ENCODE measurements at regions not wholly inside any gene's neighbourhood (a gene's known extent, or its start where the extent isn't known, plus 50 kb on each side); places are given as distances from the start of the nearest gene placed in this dataset.

GRCh38 chr19:5205937-5206750 lies 134.5 kb downstream of the PTPRS start:
- DNase-seq (ENCODE audit: extremely low read depth, low read depth), result no peak
- no peak overlapping the region for H3K4me3 ChIP-seq (replicated peaks; ENCODE audit: low read depth, low read length)
- no peak for TF ChIP-seq CTCF (IDR thresholded peaks at IDR 0.05; ENCODE audit: low read depth, low read length, missing control alignments)

GRCh38 chr19:5205381-5205780 lies 135.2 kb downstream of the PTPRS start:
- H3K4me3 ChIP-seq (replicated peaks; ENCODE audit: low read depth, low read length), result no peak overlapping the region
- no peak for TF ChIP-seq CTCF (IDR thresholded peaks at IDR 0.05; ENCODE audit: low read depth, low read length, missing control alignments)
- no peak for DNase-seq (ENCODE audit: extremely low read depth, low read depth)

- H3K4me3 ChIP-seq (replicated peaks; ENCODE audit: low read depth, low read length), result no peak overlapping the region
- no peak for TF ChIP-seq CTCF (IDR thresholded peaks at IDR 0.05; ENCODE audit: low read depth, low read length, missing control alignments)
- DNase-seq (ENCODE audit: extremely low read depth, low read depth), result no peak
Observed at GRCh38 chr19:5204212-5204611, 136.4 kb downstream of the PTPRS start.

All from HFF-Myc (cell line).